ENCODE measurements at regions not wholly inside any gene's neighbourhood (a gene's known extent, or its start where the extent isn't known, plus 50 kb on each side); places are given as distances from the start of the nearest gene placed in this dataset.

GRCh38 chr5:167402671-167403070 is 888.8 kb upstream of the WWC1 start:
- peaks cover 0 to 10% (median 4%) of the 10 kb centered on the region in 8 donors for H3K9me3 Mint-ChIP-seq
- Histone ChIP-seq H3K27me3 (ENCODE audit: insufficient read depth, low read length) (no peaks in the 10 kb centered on the region), H3K36me3 (ENCODE audit: insufficient read depth, low read length) (no peaks in the 10 kb centered on the region), H3K9me3 (ENCODE audit: control insufficient read depth in 1 of 2, low read length in 2 of 2) (no peaks in the 10 kb centered on the region), H3K27ac (ENCODE audit: low read depth, low read length) (no peak overlapping the region), H3K4me1 (ENCODE audit: insufficient read depth, low read length) (no peaks in the 10 kb centered on the region), H3K4me3 (ENCODE audit: low read length in 2 of 2) (no peak overlapping the region)
- no peaks in the 10 kb centered on the region for H3K27me3 Mint-ChIP-seq
- DNase-seq = no peak
- H3K36me3 Mint-ChIP-seq = no peaks in the 10 kb centered on the region
- no peak overlapping the region for H3K27ac Mint-ChIP-seq
- ChIA-PET POLR2A (ENCODE audit: partially characterized antibody) (no interaction called here), CTCF (ENCODE audit: partially characterized antibody) (no interaction called here)
- H3K4me1 Mint-ChIP-seq = no peaks in the 10 kb centered on the region
- intact Hi-C loops (cut with micrococcal nuclease) = no loop called here
- no peak overlapping the region for H3K4me3 Mint-ChIP-seq

GRCh38 chr5:167406513-167406912 is 884.9 kb upstream of the WWC1 start:
- no peaks in the 10 kb centered on the region for H3K36me3 Mint-ChIP-seq
- no peaks in the 10 kb centered on the region for H3K27me3 Mint-ChIP-seq
- peaks cover 0 to 5% (median 2%) of the 10 kb centered on the region in 8 donors for H3K9me3 Mint-ChIP-seq
- Histone ChIP-seq H3K27ac (ENCODE audit: low read depth, low read length) (no peak overlapping the region), H3K4me1 (ENCODE audit: insufficient read depth, low read length) (no peaks in the 10 kb centered on the region), H3K9me3 (ENCODE audit: control insufficient read depth in 1 of 2, low read length in 2 of 2) (no peaks in the 10 kb centered on the region), H3K4me3 (ENCODE audit: low read length in 2 of 2) (no peak overlapping the region), H3K27me3 (ENCODE audit: insufficient read depth, low read length) (no peaks in the 10 kb centered on the region), H3K36me3 (ENCODE audit: insufficient read depth, low read length) (no peaks in the 10 kb centered on the region)
- no peak for DNase-seq
- intact Hi-C loops (cut with micrococcal nuclease) = no loop called here
- CTCF ChIA-PET (ENCODE audit: partially characterized antibody) = no interaction called here
- H3K4me1 Mint-ChIP-seq = no peaks in the 10 kb centered on the region
- H3K4me3 Mint-ChIP-seq = no peak overlapping the region
- POLR2A ChIA-PET (ENCODE audit: partially characterized antibody) = no interaction called here
- H3K27ac Mint-ChIP-seq = no peak overlapping the region

GRCh38 chr5:167412556-167412955 is 878.9 kb upstream of the WWC1 start:
- no peak overlapping the region for H3K4me3 Mint-ChIP-seq
- no peak overlapping the region for H3K27ac ChIP-seq (ENCODE audit: low read depth, low read length)
- no peaks in the 10 kb centered on the region for H3K9me3 ChIP-seq (ENCODE audit: control insufficient read depth in 1 of 2, low read length in 2 of 2)
- H3K4me3 ChIP-seq (ENCODE audit: low read length in 2 of 2) = no peak overlapping the region
- H3K27ac Mint-ChIP-seq = no peak overlapping the region
- POLR2A ChIA-PET (ENCODE audit: partially characterized antibody) = no interaction called here
- no peaks in the 10 kb centered on the region for H3K27me3 Mint-ChIP-seq
- DNase-seq = no peak
- H3K4me1 ChIP-seq (ENCODE audit: insufficient read depth, low read length) = no peaks in the 10 kb centered on the region
- H3K36me3 Mint-ChIP-seq = no peaks in the 10 kb centered on the region
- no peaks in the 10 kb centered on the region for H3K4me1 Mint-ChIP-seq
- CTCF ChIA-PET (ENCODE audit: partially characterized antibody) = no interaction called here
- no peaks in the 10 kb centered on the region for H3K36me3 ChIP-seq (ENCODE audit: insufficient read depth, low read length)
- no peaks in the 10 kb centered on the region for H3K27me3 ChIP-seq (ENCODE audit: insufficient read depth, low read length)
- intact Hi-C loops (cut with micrococcal nuclease) = no loop called here
- H3K9me3 Mint-ChIP-seq = peaks cover 0 to 14% (median 3%) of the 10 kb centered on the region in 8 donors

GRCh38 chr5:167413506-167413905 is 877.9 kb upstream of the WWC1 start:
- H3K36me3 Mint-ChIP-seq = no peaks in the 10 kb centered on the region
- CTCF ChIA-PET (ENCODE audit: partially characterized antibody) = no interaction called here
- H3K4me1 Mint-ChIP-seq = no peaks in the 10 kb centered on the region
- H3K9me3 Mint-ChIP-seq = peaks cover 0 to 14% (median 3%) of the 10 kb centered on the region in 8 donors
- Histone ChIP-seq H3K36me3 (ENCODE audit: insufficient read depth, low read length) (no peaks in the 10 kb centered on the region), H3K4me1 (ENCODE audit: insufficient read depth, low read length) (no peaks in the 10 kb centered on the region), H3K27me3 (ENCODE audit: insufficient read depth, low read length) (no peaks in the 10 kb centered on the region), H3K27ac (ENCODE audit: low read depth, low read length) (no peak overlapping the region), H3K4me3 (ENCODE audit: low read length in 2 of 2) (no peak overlapping the region), H3K9me3 (ENCODE audit: control insufficient read depth in 1 of 2, low read length in 2 of 2) (no peaks in the 10 kb centered on the region)
- POLR2A ChIA-PET (ENCODE audit: partially characterized antibody) = no interaction called here
- H3K27ac Mint-ChIP-seq = no peak overlapping the region
- no peak overlapping the region for H3K4me3 Mint-ChIP-seq
- H3K27me3 Mint-ChIP-seq = no peaks in the 10 kb centered on the region
- intact Hi-C loops (cut with micrococcal nuclease) = no loop called here
- no peak for DNase-seq

DNA sequence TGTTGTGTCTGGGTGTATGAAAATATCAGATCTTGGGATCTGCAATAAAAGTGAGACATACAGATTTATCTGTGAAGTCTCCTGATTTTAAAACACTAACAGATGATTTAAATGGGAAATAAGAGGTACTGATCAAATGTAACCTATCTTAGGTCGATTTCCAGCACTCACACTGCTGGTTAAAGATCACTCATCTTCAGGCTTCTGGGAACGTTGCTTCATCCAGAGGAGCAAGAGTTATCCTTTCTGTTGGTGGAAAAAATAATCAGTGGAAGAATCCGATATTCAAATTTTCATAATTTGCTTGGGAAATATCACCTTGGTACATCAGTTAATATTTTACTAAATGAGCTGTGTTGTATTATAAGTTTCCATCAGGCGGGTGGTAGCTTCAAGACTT is 876.8 kb upstream of the WWC1 start:
- Mint-ChIP-seq H3K36me3 (no peaks in the 10 kb centered on the region), H3K9me3 (peaks cover 0 to 12% (median 4%) of the 10 kb centered on the region in 8 donors), H3K27ac (no peak overlapping the region), H3K4me3 (no peak overlapping the region), H3K27me3 (no peaks in the 10 kb centered on the region), H3K4me1 (no peaks in the 10 kb centered on the region)
- ChIA-PET CTCF (ENCODE audit: partially characterized antibody) (no interaction called here), POLR2A (ENCODE audit: partially characterized antibody) (no interaction called here)
- H3K4me3 ChIP-seq (ENCODE audit: low read length in 2 of 2) = no peak overlapping the region
- H3K36me3 ChIP-seq (ENCODE audit: insufficient read depth, low read length) = no peaks in the 10 kb centered on the region
- intact Hi-C loops (cut with micrococcal nuclease) = no loop called here
- H3K4me1 ChIP-seq (ENCODE audit: insufficient read depth, low read length) = no peaks in the 10 kb centered on the region
- DNase-seq = no peak
- no peak overlapping the region for H3K27ac ChIP-seq (ENCODE audit: low read depth, low read length)
- H3K9me3 ChIP-seq (ENCODE audit: control insufficient read depth in 1 of 2, low read length in 2 of 2) = no peaks in the 10 kb centered on the region
- no peaks in the 10 kb centered on the region for H3K27me3 ChIP-seq (ENCODE audit: insufficient read depth, low read length)

DNA sequence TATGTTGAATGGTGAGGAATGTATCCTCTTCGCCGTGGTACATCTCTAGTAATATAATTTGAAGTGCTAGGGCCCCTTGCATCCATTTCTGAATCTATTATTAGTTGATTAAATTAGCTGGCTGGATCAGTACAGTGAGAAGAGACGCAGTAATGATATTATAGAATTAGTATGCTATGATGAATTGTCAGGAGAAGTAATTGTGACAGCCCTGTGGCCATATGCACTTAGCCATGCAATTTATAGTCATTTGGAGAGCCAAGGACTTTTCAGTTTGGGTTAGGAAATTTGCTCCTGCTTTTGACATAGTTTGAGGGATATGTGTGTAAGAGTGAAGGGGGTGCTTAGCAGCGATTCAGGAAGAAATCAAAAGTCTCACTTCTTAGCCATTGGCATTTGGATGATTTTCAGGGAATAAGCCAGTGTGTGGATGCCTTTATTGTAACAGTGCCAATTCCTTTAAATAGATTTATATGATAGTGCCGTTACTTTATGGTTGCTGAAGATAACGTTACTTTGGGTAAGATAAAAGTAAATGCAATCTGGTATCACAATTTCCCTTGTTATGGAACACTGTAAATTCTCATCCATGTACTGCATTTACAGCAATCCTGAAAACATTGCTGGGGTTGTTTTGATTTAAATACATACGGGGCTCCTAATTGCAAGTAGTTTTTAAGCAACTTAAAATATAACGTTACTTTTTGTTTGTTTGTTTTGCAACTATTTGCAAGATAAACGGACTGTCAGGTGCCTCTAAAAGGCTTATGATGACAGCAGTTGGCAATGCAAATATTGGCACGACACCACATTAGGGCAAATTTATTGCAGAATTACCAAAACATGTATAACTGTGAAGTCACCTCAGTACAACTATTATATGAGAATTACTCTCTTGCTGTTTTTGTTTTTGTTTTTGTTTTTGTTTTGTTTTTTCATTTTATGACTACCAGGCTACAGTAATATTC is 875.4 kb upstream of the WWC1 start:
- POLR2A ChIA-PET (ENCODE audit: partially characterized antibody) = no interaction called here
- no peaks in the 10 kb centered on the region for H3K4me1 ChIP-seq (ENCODE audit: insufficient read depth, low read length)
- no peak for DNase-seq
- H3K36me3 ChIP-seq (ENCODE audit: insufficient read depth, low read length) = no peaks in the 10 kb centered on the region
- H3K27me3 Mint-ChIP-seq = no peaks in the 10 kb centered on the region
- H3K27ac Mint-ChIP-seq = no peak overlapping the region
- H3K36me3 Mint-ChIP-seq = no peaks in the 10 kb centered on the region
- no peaks in the 10 kb centered on the region for H3K27me3 ChIP-seq (ENCODE audit: insufficient read depth, low read length)
- no peak overlapping the region for H3K27ac ChIP-seq (ENCODE audit: low read depth, low read length)
- CTCF ChIA-PET (ENCODE audit: partially characterized antibody) = no interaction called here
- no peaks in the 10 kb centered on the region for H3K9me3 ChIP-seq (ENCODE audit: control insufficient read depth in 1 of 2, low read length in 2 of 2)
- no peak overlapping the region for H3K4me3 Mint-ChIP-seq
- H3K9me3 Mint-ChIP-seq = peaks cover 0 to 10% (median 4%) of the 10 kb centered on the region in 8 donors
- no peak overlapping the region for H3K4me3 ChIP-seq (ENCODE audit: low read length in 2 of 2)
- no peaks in the 10 kb centered on the region for H3K4me1 Mint-ChIP-seq
- intact Hi-C loops (cut with micrococcal nuclease) = no loop called here

DNA sequence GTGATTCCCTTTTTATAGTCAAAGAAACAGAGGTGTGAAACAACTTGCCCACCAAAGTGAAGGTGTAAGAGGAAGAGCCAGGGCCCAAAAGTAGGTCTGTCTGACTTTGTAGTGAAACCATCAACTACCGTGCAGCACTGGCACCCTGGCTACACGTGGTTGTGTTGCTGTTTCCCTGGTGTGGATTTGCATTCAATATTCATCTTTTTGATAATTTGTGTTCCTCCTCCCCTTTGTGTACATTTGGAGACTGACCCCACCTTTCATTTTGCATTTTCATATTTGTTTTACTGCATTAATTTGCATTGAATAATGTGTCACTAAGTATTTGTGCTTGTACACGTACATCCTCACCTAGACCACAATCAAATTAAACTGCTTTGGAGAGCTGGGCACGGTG is 873.8 kb upstream of the WWC1 start:
- no peaks in the 10 kb centered on the region for H3K4me1 Mint-ChIP-seq
- Histone ChIP-seq H3K27me3 (ENCODE audit: insufficient read depth, low read length) (no peaks in the 10 kb centered on the region), H3K4me1 (ENCODE audit: insufficient read depth, low read length) (no peaks in the 10 kb centered on the region), H3K36me3 (ENCODE audit: insufficient read depth, low read length) (no peaks in the 10 kb centered on the region), H3K9me3 (ENCODE audit: control insufficient read depth in 1 of 2, low read length in 2 of 2) (no peaks in the 10 kb centered on the region), H3K27ac (ENCODE audit: low read depth, low read length) (no peak overlapping the region), H3K4me3 (ENCODE audit: low read length in 2 of 2) (no peak overlapping the region)
- intact Hi-C loops (cut with micrococcal nuclease) = no loop called here
- POLR2A ChIA-PET (ENCODE audit: partially characterized antibody) = no interaction called here
- DNase-seq = no peak
- no peaks in the 10 kb centered on the region for H3K36me3 Mint-ChIP-seq
- no peak overlapping the region for H3K4me3 Mint-ChIP-seq
- CTCF ChIA-PET (ENCODE audit: partially characterized antibody) = no interaction called here
- H3K27ac Mint-ChIP-seq = no peak overlapping the region
- no peaks in the 10 kb centered on the region for H3K27me3 Mint-ChIP-seq
- H3K9me3 Mint-ChIP-seq = peaks cover 0 to 8% (median 4%) of the 10 kb centered on the region in 8 donors

All from CD4-positive, alpha-beta memory T cell (primary cell).